ENCODE measurements at regions not wholly inside any gene's neighbourhood (a gene's known extent, or its start where the extent isn't known, plus 50 kb on each side); places are given as distances from the start of the nearest gene placed in this dataset.

GRCh38 chr16:74201576-74201975 lies 95.0 kb upstream of the PSMD7 start:
- no peak for TF ChIP-seq RFX5 (IDR thresholded peaks at IDR 0.05; ENCODE audit: low read depth, low read length)
- no peak for TF ChIP-seq CTCF (conservative IDR thresholded peaks at IDR 0.05; ENCODE audit: low read depth, low read length)
- no peak for TF ChIP-seq USF2 (IDR thresholded peaks at IDR 0.05; ENCODE audit: low read depth, low read length)
- no peak for TF ChIP-seq RAD21 (IDR thresholded peaks at IDR 0.05; ENCODE audit: low read length)
